GM21723 (cell line): ENCODE measurements at regions not wholly inside any gene's neighbourhood (a gene's known extent, or its start where the extent isn't known, plus 50 kb on each side); places are given as distances from the start of the nearest gene placed in this dataset.
"Not testable (repeated sequence)": the region's sequence is repeated elsewhere in the genome, so short reads cannot be mapped to it uniquely, and the experiment has no call there.

ENCODE experiments used
- ATAC-seq: cut with Tn5 transposase; IDR thresholded peaks from one replicate; pipeline ENCODE4 v1.9.1; 2021; ENCODE audit warnings: mild to moderate bottlenecking, moderate library complexity; ENCODE audit not compliant: unreplicated experiment

GRCh38 chr18:10604182-10604581 is 78.4 kb downstream of the NAPG start:
- ATAC-seq, result no peak

- ATAC-seq, result peak; percentile 60
Observed at GRCh38 chr18:10606881-10607280, 81.1 kb downstream of the NAPG start.

- ATAC-seq, result not testable (repeated sequence)
Observed at GRCh38 chr18:10607332-10608248, 81.8 kb downstream of the NAPG start.

- not testable (repeated sequence) for ATAC-seq
Observed at GRCh38 chr18:10608450-10608849, 82.6 kb downstream of the NAPG start.

- ATAC-seq, result not testable (repeated sequence)
Observed at GRCh38 chr18:10609046-10609445, 83.2 kb downstream of the NAPG start.

- not testable (repeated sequence) for ATAC-seq
Observed at GRCh38 chr18:10613226-10613625, 87.4 kb downstream of the NAPG start.

GRCh38 chr18:10616714-10617113 is 90.9 kb downstream of the NAPG start:
- not testable (repeated sequence) for ATAC-seq

- ATAC-seq, result not testable (repeated sequence)
Observed at GRCh38 chr18:10618797-10619196, 93.0 kb downstream of the NAPG start.

- ATAC-seq, result not testable (repeated sequence)
Observed at GRCh38 chr18:10619280-10619679, 93.5 kb downstream of the NAPG start.

GRCh38 chr18:10619833-10620232 is 94.0 kb downstream of the NAPG start:
- ATAC-seq, result not testable (repeated sequence)
